H9 (cell line): ENCODE measurements at regions not wholly inside any gene's neighbourhood (a gene's known extent, or its start where the extent isn't known, plus 50 kb on each side); places are given as distances from the start of the nearest gene placed in this dataset.

Source experiments
- DNase-seq: peaks from one replicate; pipeline ENCODE4 v3.0.0-alpha.2; 2017
- H2AFZ ChIP-seq: one replicate; pipeline ENCODE4 v1.6.1; 2013; ENCODE audit warnings: mild to moderate bottlenecking, low read length, control low read depth, moderate library complexity
- H2AK5ac ChIP-seq: 2 replicates; pipeline ENCODE4 v1.6.1; 2013; ENCODE audit warnings: low read length, control low read depth, mixed read lengths; ENCODE audit not compliant: insufficient read length
- H2BK120ac ChIP-seq: one replicate; pipeline ENCODE4 v1.6.1; 2013; ENCODE audit warnings: low read depth, mild to moderate bottlenecking, low read length, control low read depth, inconsistent platforms; ENCODE audit not compliant: poor library complexity, severe bottlenecking
- H2BK12ac ChIP-seq: 2 replicates; pipeline ENCODE4 v1.6.1; 2013; ENCODE audit warnings: low read length, control low read depth, mixed read lengths, low read depth; ENCODE audit not compliant: insufficient read length
- H2BK15ac ChIP-seq: 2 replicates; pipeline ENCODE4 v1.6.1; 2013; ENCODE audit warnings: low read depth, low read length, control low read depth
- H2BK20ac ChIP-seq: one replicate; pipeline ENCODE4 v1.6.1; 2013; ENCODE audit warnings: low read depth, mild to moderate bottlenecking, low read length, control low read depth, inconsistent platforms; ENCODE audit not compliant: poor library complexity, severe bottlenecking
- H2BK5ac ChIP-seq: 2 replicates; pipeline ENCODE4 v1.6.1; 2013; ENCODE audit warnings: low read length, control low read depth, mixed read lengths; ENCODE audit not compliant: insufficient read length
- H3K14ac ChIP-seq: 2 replicates; pipeline ENCODE4 v1.6.1; 2013; ENCODE audit warnings: low read length, control low read depth; ENCODE audit not compliant: insufficient read depth
- H3K18ac ChIP-seq: 2 replicates; pipeline ENCODE4 v1.6.1; 2013; ENCODE audit warnings: low read depth, mild to moderate bottlenecking, mixed read lengths, low read length, control low read depth; ENCODE audit not compliant: insufficient read length
- H3K23ac ChIP-seq: 2 replicates; pipeline ENCODE4 v1.6.1; 2013; ENCODE audit warnings: low read length, control low read depth, mixed read lengths, low read depth; ENCODE audit not compliant: insufficient read length
- H3K23me2 ChIP-seq: 2 replicates; pipeline ENCODE4 v1.6.1; 2013; ENCODE audit warnings: low read depth, mild to moderate bottlenecking, mixed read lengths, low read length, control low read depth; ENCODE audit not compliant: insufficient read length, poor library complexity, severe bottlenecking
- H3K27ac ChIP-seq: 2 replicates; pipeline ENCODE4 v1.5.1; 2013; ENCODE audit warnings: low read length, control low read depth, mixed read lengths, low read depth; ENCODE audit not compliant: insufficient read length
- H3K27me3 ChIP-seq: 2 replicates; pipeline ENCODE4 v1.6.1; 2013; ENCODE audit warnings: low read length, control low read depth, inconsistent platforms; ENCODE audit not compliant: insufficient read depth
- H3K4ac ChIP-seq: 2 replicates; pipeline ENCODE4 v1.6.1; 2013; ENCODE audit warnings: low read depth, mild to moderate bottlenecking, control low read depth, inconsistent platforms, low read length, moderate library complexity
- H3K4me1 ChIP-seq: 2 replicates; pipeline ENCODE4 v1.6.1; 2013; ENCODE audit warnings: low read length, control low read depth, inconsistent platforms; ENCODE audit not compliant: insufficient read depth
- H3K4me2 ChIP-seq: 2 replicates; pipeline ENCODE4 v1.6.1; 2013; ENCODE audit warnings: low read length, control low read depth, mixed read lengths; ENCODE audit not compliant: insufficient read length, insufficient read depth
- H3K56ac ChIP-seq: 2 replicates; pipeline ENCODE4 v1.6.1; 2013; ENCODE audit warnings: low read depth, mild to moderate bottlenecking, mixed read lengths, low read length, control low read depth; ENCODE audit not compliant: insufficient read length
- H3K79me1 ChIP-seq: 2 replicates; pipeline ENCODE4 v1.6.1; 2013; ENCODE audit warnings: low read depth, mild to moderate bottlenecking, moderate library complexity, low read length, control low read depth, inconsistent platforms; ENCODE audit not compliant: insufficient read depth, poor library complexity, severe bottlenecking
- H3K79me2 ChIP-seq: 2 replicates; pipeline ENCODE4 v1.6.1; 2013; ENCODE audit warnings: low read length, control low read depth, inconsistent platforms; ENCODE audit not compliant: insufficient read depth
- H3K9ac ChIP-seq: 2 replicates; pipeline ENCODE4 v1.6.1; 2013; ENCODE audit warnings: low read length, control low read depth, mixed read lengths; ENCODE audit not compliant: insufficient read length; ENCODE audit errors: extremely low read depth
- H3K9me3 ChIP-seq: one replicate; pipeline ENCODE4 v1.6.1; 2013; ENCODE audit warnings: low read depth, low read length, inconsistent platforms; ENCODE audit not compliant: control insufficient read depth
- H3T11ph ChIP-seq: one replicate; pipeline ENCODE4 v1.6.1; 2013; ENCODE audit warnings: mild to moderate bottlenecking, low read length, control low read depth, inconsistent platforms
- H4K20me1 ChIP-seq: one replicate; pipeline ENCODE4 v1.6.1; 2013; ENCODE audit not compliant: control insufficient read depth, insufficient read length, insufficient read depth
- H4K5ac ChIP-seq: 2 replicates; pipeline ENCODE4 v1.6.1; 2013; ENCODE audit warnings: low read depth, mild to moderate bottlenecking, mixed read lengths, low read length, control low read depth; ENCODE audit not compliant: insufficient read length
- H4K8ac ChIP-seq: replicated peaks from 2 replicates; pipeline ENCODE4 v1.6.1; 2013; ENCODE audit warnings: low read length, control low read depth, mixed read lengths, low read depth; ENCODE audit not compliant: insufficient read length
- H4K91ac ChIP-seq: 2 replicates; pipeline ENCODE4 v1.6.1; 2013; ENCODE audit warnings: low read depth, mild to moderate bottlenecking, moderate library complexity, mixed read lengths, low read length, control low read depth; ENCODE audit not compliant: insufficient read length
- H3K27ac Mint-ChIP-seq, 3 experiments: 2 replicates in 2 of 3; 3 replicates in 1 of 3; pipeline ENCODE4 v1.8.0; 2020 to 2021; ENCODE audit warnings: mixed read lengths in 3 of 3, mild to moderate bottlenecking in 1 of 3, moderate library complexity in 1 of 3
- H3K27me3 Mint-ChIP-seq: 2 replicates; pipeline ENCODE4 v1.8.0; 2021; ENCODE audit warnings: low read depth, mild to moderate bottlenecking, moderate library complexity, mixed read lengths
- H3K36me3 Mint-ChIP-seq, 3 experiments: 2 replicates in 2 of 3; 3 replicates in 1 of 3; pipeline ENCODE4 v1.8.0; 2020 to 2021; ENCODE audit warnings: low read depth in 3 of 3, mixed read lengths in 3 of 3; ENCODE audit not compliant: insufficient read depth in 1 of 3
- H3K4me1 Mint-ChIP-seq, 2 experiments: 2 replicates each; pipeline ENCODE4 v1.8.0; 2020; ENCODE audit warnings: mixed read lengths in 2 of 2
- H3K4me3 Mint-ChIP-seq, 2 experiments: 2 replicates in 1 of 2; 3 replicates in 1 of 2; pipeline ENCODE4 v1.8.0; 2020 to 2021; ENCODE audit warnings: mild to moderate bottlenecking in 2 of 2, mixed read lengths in 2 of 2, moderate library complexity in 1 of 2
- H3K9me3 Mint-ChIP-seq, 2 experiments: 2 replicates in 1 of 2; 3 replicates in 1 of 2; pipeline ENCODE4 v1.8.0; 2020; ENCODE audit warnings: mild to moderate bottlenecking in 2 of 2, mixed read lengths in 2 of 2, moderate library complexity in 1 of 2
- WGBS: extraction: QIAGEN DNeasy Blood & Tissue Kit; methylation state at CpG from one replicate; pipeline ENCODE4 v1.1.7; 2013; ENCODE audit warnings: missing lambda C conversion rate, low lambda C conversion rate, mixed read lengths; ENCODE audit not compliant: insufficient read length; ENCODE audit errors: extremely low coverage; 5-methylcytosine and 5-hydroxymethylcytosine counted together
- TF ChIP-seq, protein P1 (sequence below): fragments of 200-600 bp; sonication (generic); conservative IDR thresholded peaks from 3 replicates; pipeline ENCODE4 v1.8.0; 2021; ENCODE audit warnings: antibody characterized with exemption, mild to moderate bottlenecking

DNA sequence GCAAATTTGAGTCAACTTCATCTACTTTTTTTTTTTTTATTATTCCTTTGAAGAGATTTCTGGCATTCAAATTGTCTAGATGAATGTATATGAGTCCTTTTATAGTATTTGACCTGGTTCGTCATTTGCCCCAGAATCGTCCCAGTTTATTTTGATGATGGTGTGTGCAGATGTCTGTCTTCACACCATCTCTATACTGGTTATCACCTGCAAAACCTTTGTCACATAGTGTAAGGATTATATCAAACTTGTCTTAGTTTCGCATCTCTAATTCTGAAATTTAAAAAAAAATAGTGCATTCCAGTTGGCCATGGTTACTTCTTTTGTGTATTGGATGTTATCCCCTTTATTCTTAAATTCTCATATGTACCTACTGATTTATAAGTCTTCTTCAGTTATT is 70.5 kb upstream of the CD99 start:
- H3K4ac ChIP-seq: no peak overlapping the region
- H3K4me2 ChIP-seq: no peak overlapping the region
- H3T11ph ChIP-seq: no peak overlapping the region
- H3K23me2 ChIP-seq: no peaks in the 10 kb centered on the region
- no peak overlapping the region for H3K4me3 Mint-ChIP-seq
- H3K9ac ChIP-seq: no peak overlapping the region
- H4K5ac ChIP-seq: no peak overlapping the region
- no peak overlapping the region for H3K27ac Mint-ChIP-seq
- H3K9me3 Mint-ChIP-seq: no peaks in the 10 kb centered on the region
- H3K4me1 Mint-ChIP-seq: peaks cover 7% of the 10 kb centered on the region in 2 experiments
- H2BK5ac ChIP-seq: no peak overlapping the region
- H3K27ac ChIP-seq: no peak overlapping the region
- peaks cover 24 to 89% (median 79%) of the 10 kb centered on the region in 3 experiments; a peak in 6 of 7 replicates for H3K36me3 Mint-ChIP-seq
- no peak overlapping the region for H2BK15ac ChIP-seq
- H2AFZ ChIP-seq: no peak overlapping the region
- H3K56ac ChIP-seq: no peak overlapping the region
- no peaks in the 10 kb centered on the region for H3K9me3 ChIP-seq
- no peaks in the 10 kb centered on the region for H3K27me3 Mint-ChIP-seq
- H2BK20ac ChIP-seq: no peak overlapping the region
- no peak overlapping the region for H2AK5ac ChIP-seq
- no peak overlapping the region for H3K14ac ChIP-seq
- no peaks in the 10 kb centered on the region for H3K79me2 ChIP-seq
- no peak overlapping the region for H3K18ac ChIP-seq
- no peak overlapping the region for H4K8ac ChIP-seq
- no peaks in the 10 kb centered on the region; the same call in 1 of the 2 replicates for H3K4me1 ChIP-seq
- no peak for DNase-seq
- TF ChIP-seq, protein P1, sequence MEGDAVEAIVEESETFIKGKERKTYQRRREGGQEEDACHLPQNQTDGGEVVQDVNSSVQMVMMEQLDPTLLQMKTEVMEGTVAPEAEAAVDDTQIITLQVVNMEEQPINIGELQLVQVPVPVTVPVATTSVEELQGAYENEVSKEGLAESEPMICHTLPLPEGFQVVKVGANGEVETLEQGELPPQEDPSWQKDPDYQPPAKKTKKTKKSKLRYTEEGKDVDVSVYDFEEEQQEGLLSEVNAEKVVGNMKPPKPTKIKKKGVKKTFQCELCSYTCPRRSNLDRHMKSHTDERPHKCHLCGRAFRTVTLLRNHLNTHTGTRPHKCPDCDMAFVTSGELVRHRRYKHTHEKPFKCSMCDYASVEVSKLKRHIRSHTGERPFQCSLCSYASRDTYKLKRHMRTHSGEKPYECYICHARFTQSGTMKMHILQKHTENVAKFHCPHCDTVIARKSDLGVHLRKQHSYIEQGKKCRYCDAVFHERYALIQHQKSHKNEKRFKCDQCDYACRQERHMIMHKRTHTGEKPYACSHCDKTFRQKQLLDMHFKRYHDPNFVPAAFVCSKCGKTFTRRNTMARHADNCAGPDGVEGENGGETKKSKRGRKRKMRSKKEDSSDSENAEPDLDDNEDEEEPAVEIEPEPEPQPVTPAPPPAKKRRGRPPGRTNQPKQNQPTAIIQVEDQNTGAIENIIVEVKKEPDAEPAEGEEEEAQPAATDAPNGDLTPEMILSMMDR: no peak
- no peak overlapping the region for H4K91ac ChIP-seq
- H2BK120ac ChIP-seq: no peak overlapping the region
- H3K79me1 ChIP-seq: peaks cover 4% of the 10 kb centered on the region
- no peak overlapping the region for H3K23ac ChIP-seq
- no peaks in the 10 kb centered on the region for H4K20me1 ChIP-seq
- H3K27me3 ChIP-seq: no peaks in the 10 kb centered on the region
- H2BK12ac ChIP-seq: no peak overlapping the region
- WGBS: no CpG with 5 or more reads among the region's 3 CpGs
